ENCODE measurements at regions not wholly inside any gene's neighbourhood (a gene's known extent, or its start where the extent isn't known, plus 50 kb on each side); places are given as distances from the start of the nearest gene placed in this dataset.
"Not testable (repeated sequence)": the region's sequence is repeated elsewhere in the genome, so short reads cannot be mapped to it uniquely, and the experiment has no call there.

GRCh38 chr18:78427081-78427480 is 552.5 kb upstream of the SALL3 start:
- DNase-seq, result no peak

GRCh38 chr18:78429127-78430108 is 550.2 kb upstream of the SALL3 start:
- no peak for DNase-seq

GRCh38 chr18:78430131-78430758 is 549.4 kb upstream of the SALL3 start:
- no peak for DNase-seq

- DNase-seq, result no peak
Observed at GRCh38 chr18:78431606-78432005, 548.0 kb upstream of the SALL3 start.

GRCh38 chr18:78433562-78433961 is 546.1 kb upstream of the SALL3 start:
- DNase-seq, result no peak

GRCh38 chr18:78436110-78436509 is 543.5 kb upstream of the SALL3 start:
- DNase-seq, result no peak

GRCh38 chr18:78438235-78438634 is 541.4 kb upstream of the SALL3 start:
- DNase-seq, result not testable (repeated sequence)

- DNase-seq, result no peak
Observed at GRCh38 chr18:78445880-78446279, 533.7 kb upstream of the SALL3 start.

GRCh38 chr18:78447211-78447610 is 532.4 kb upstream of the SALL3 start:
- DNase-seq, result no peak

GRCh38 chr18:78448106-78448505 is 531.5 kb upstream of the SALL3 start:
- DNase-seq, result no peak

GRCh38 chr18:78448591-78448990 is 531.0 kb upstream of the SALL3 start:
- DNase-seq, result no peak

GRCh38 chr18:78454221-78454620 is 525.4 kb upstream of the SALL3 start:
- no peak for DNase-seq

GRCh38 chr18:78455386-78455785 is 524.2 kb upstream of the SALL3 start:
- DNase-seq, result no peak

GRCh38 chr18:78457011-78457410 is 522.6 kb upstream of the SALL3 start:
- no peak for DNase-seq

GRCh38 chr18:78457731-78458130 is 521.9 kb upstream of the SALL3 start:
- no peak for DNase-seq

- no peak for DNase-seq
Observed at GRCh38 chr18:78458356-78458755, 521.3 kb upstream of the SALL3 start.

- DNase-seq, result no peak
Observed at GRCh38 chr18:78459668-78460067, 520.0 kb upstream of the SALL3 start.

- no peak for DNase-seq
Observed at GRCh38 chr18:78460558-78460957, 519.1 kb upstream of the SALL3 start.

GRCh38 chr18:78473563-78473962 is 506.1 kb upstream of the SALL3 start:
- no peak for DNase-seq

- no peak for DNase-seq
Observed at GRCh38 chr18:78477840-78478239, 501.8 kb upstream of the SALL3 start.

- DNase-seq, result no peak
Observed at GRCh38 chr18:78479443-78479842, 500.2 kb upstream of the SALL3 start.

GRCh38 chr18:78480262-78481054 is 499.2 kb upstream of the SALL3 start:
- no peak for DNase-seq

GRCh38 chr18:78482378-78482777 is 497.2 kb upstream of the SALL3 start:
- no peak for DNase-seq
